Omental fat pad (tissue), 3 donors: ENCODE measurements at regions not wholly inside any gene's neighbourhood (a gene's known extent, or its start where the extent isn't known, plus 50 kb on each side); places are given as distances from the start of the nearest gene placed in this dataset.
A peak's percentile ranks its signal among the peaks of the same experiment; 100 is the strongest.

Source experiments
- ATAC-seq: fragments of 150-250 bp; one replicate; pipeline ENCODE4 v1.9.1; 2016; ENCODE audit warnings: mild to moderate bottlenecking, moderate library complexity; ENCODE audit not compliant: low FRiP score
- DNase-seq: peaks from one replicate; pipeline ENCODE4 v3.0.0-alpha.2; 2019; ENCODE audit warnings: low spot score
- CTCF ChIP-seq, 3 donors: fragments of 450-650 bp; IDR thresholded peaks; one replicate each; pipeline ENCODE4 v1.5.1; 2016 to 2017; ENCODE audit warnings: antibody characterized with exemption in 3 of 3, mild to moderate bottlenecking in 3 of 3, moderate library complexity in 2 of 3

- no peak for TF ChIP-seq CTCF (IDR thresholded peaks at IDR 0.05)
- DNase-seq: no peak
- no peak for ATAC-seq
These were observed 262.4 kb upstream of the SLC14A2 start for GRCh38 chr18:45352874-45353273.

GRCh38 chr18:45353530-45353929, 261.7 kb upstream of the SLC14A2 start:
- TF ChIP-seq CTCF (IDR thresholded peaks at IDR 0.05): no peak

GRCh38 chr18:45355944-45356520, 259.2 kb upstream of the SLC14A2 start:
- no peak for ATAC-seq
- no peak for DNase-seq
- no peak for TF ChIP-seq CTCF (IDR thresholded peaks at IDR 0.05)

More at GRCh38 chr18:45353530-45353929, 261.7 kb upstream of the SLC14A2 start:
- ATAC-seq (peak; percentile 42), DNase-seq (no peak)

- TF ChIP-seq CTCF (IDR thresholded peaks at IDR 0.05): no peak
- DNase-seq: no peak
- ATAC-seq: peak; percentile 50
These were observed 257.4 kb upstream of the SLC14A2 start for GRCh38 chr18:45357686-45358470.

GRCh38 chr18:45359275-45360009, 255.8 kb upstream of the SLC14A2 start:
- DNase-seq: no peak
- ATAC-seq: peak; percentile 35
- TF ChIP-seq CTCF (IDR thresholded peaks at IDR 0.05): no peak

- DNase-seq (no peak), ATAC-seq (no peak)
- TF ChIP-seq CTCF (IDR thresholded peaks at IDR 0.05): no peak
These were observed 254.0 kb upstream of the SLC14A2 start for GRCh38 chr18:45361125-45361851.
